ENCODE measurements at regions not wholly inside any gene's neighbourhood (a gene's known extent, or its start where the extent isn't known, plus 50 kb on each side); places are given as distances from the start of the nearest gene placed in this dataset.

DNA sequence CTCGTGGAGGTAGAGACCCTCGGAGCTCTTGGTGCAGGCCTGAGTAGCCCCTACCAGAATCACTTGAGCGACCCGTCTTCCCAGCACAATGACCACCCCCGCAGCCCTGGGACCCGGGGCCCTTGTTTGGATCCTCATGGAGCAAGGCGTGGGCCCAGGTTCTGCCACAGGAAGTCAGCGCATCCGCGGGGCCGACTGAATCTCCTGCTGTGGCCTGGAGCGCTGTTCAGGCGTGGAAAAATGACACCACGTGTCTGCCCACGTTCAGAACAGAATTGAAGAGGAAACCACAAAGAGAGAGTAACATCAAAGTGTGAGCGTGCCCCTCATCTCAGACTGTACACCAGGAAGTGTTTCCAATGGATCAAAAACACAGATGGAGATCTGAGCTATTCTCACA is 1479.2 kb downstream of the TBC1D22A start:
- ATAC-seq: no peak
- TF ChIP-seq ZC3H10 (CRISPR knock-in tag; IDR thresholded peaks at IDR 0.05): no peak
- TF ChIP-seq, protein P1, sequence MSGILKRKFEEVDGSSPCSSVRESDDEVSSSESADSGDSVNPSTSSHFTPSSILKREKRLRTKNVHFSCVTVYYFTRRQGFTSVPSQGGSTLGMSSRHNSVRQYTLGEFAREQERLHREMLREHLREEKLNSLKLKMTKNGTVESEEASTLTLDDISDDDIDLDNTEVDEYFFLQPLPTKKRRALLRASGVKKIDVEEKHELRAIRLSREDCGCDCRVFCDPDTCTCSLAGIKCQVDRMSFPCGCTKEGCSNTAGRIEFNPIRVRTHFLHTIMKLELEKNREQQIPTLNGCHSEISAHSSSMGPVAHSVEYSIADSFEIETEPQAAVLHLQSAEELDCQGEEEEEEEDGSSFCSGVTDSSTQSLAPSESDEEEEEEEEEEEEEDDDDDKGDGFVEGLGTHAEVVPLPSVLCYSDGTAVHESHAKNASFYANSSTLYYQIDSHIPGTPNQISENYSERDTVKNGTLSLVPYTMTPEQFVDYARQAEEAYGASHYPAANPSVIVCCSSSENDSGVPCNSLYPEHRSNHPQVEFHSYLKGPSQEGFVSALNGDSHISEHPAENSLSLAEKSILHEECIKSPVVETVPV (CRISPR knock-in tag; IDR thresholded peaks at IDR 0.05): no peak
- TF ChIP-seq, protein P2, sequence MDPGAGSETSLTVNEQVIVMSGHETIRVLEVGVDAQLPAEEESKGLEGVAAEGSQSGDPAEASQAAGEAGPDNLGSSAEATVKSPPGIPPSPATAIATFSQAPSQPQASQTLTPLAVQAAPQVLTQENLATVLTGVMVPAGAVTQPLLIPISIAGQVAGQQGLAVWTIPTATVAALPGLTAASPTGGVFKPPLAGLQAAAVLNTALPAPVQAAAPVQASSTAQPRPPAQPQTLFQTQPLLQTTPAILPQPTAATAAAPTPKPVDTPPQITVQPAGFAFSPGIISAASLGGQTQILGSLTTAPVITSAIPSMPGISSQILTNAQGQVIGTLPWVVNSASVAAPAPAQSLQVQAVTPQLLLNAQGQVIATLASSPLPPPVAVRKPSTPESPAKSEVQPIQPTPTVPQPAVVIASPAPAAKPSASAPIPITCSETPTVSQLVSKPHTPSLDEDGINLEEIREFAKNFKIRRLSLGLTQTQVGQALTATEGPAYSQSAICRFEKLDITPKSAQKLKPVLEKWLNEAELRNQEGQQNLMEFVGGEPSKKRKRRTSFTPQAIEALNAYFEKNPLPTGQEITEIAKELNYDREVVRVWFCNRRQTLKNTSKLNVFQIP (CRISPR knock-in tag; IDR thresholded peaks at IDR 0.05; ENCODE audit: borderline replicate concordance, low read depth): no peak
- TF ChIP-seq PPARA (CRISPR knock-in tag; IDR thresholded peaks at IDR 0.05; ENCODE audit: borderline replicate concordance): no peak
- no peak for TF ChIP-seq RARB (CRISPR knock-in tag; IDR thresholded peaks at IDR 0.05)
- TF ChIP-seq TOX (CRISPR knock-in tag; IDR thresholded peaks at IDR 0.05; ENCODE audit: borderline replicate concordance): no peak
- no peak for TF ChIP-seq OSR1 (CRISPR knock-in tag; IDR thresholded peaks at IDR 0.05)
- TF ChIP-seq ZNF70 (CRISPR knock-in tag; IDR thresholded peaks at IDR 0.05): no peak
- no peak for TF ChIP-seq ESRRG (CRISPR knock-in tag; IDR thresholded peaks at IDR 0.05)

DNA sequence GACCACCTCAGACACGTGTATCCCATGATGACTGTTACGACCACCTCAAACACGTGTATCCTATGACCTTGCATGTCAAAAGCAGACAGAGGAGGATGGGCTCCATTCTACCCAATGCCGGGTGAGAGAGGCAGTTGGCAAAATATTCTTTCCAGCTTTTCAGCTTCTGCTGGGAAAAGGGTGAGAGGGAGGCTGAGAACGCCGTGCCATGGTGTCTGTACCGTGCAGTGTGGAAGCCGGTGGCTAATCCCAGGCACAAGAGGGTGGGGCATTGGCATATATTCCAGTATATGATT is 1478.4 kb downstream of the TBC1D22A start:
- TF ChIP-seq GLIS3 (CRISPR knock-in tag; IDR thresholded peaks at IDR 0.05) (no peak), ZFP30 (CRISPR knock-in tag; IDR thresholded peaks at IDR 0.05) (no peak), ISL1 (CRISPR knock-in tag; IDR thresholded peaks at IDR 0.05) (no peak), PPARA (CRISPR knock-in tag; IDR thresholded peaks at IDR 0.05; ENCODE audit: borderline replicate concordance) (no peak), ARNTL (CRISPR knock-in tag; IDR thresholded peaks at IDR 0.05; ENCODE audit: borderline replicate concordance, low read depth) (no peak), SNAI2 (CRISPR knock-in tag; IDR thresholded peaks at IDR 0.05) (no peak)
- TF ChIP-seq, protein P2 (CRISPR knock-in tag; IDR thresholded peaks at IDR 0.05; ENCODE audit: borderline replicate concordance, low read depth): no peak
- TF ChIP-seq, protein P1 (CRISPR knock-in tag; IDR thresholded peaks at IDR 0.05): no peak
- no peak for ATAC-seq

DNA sequence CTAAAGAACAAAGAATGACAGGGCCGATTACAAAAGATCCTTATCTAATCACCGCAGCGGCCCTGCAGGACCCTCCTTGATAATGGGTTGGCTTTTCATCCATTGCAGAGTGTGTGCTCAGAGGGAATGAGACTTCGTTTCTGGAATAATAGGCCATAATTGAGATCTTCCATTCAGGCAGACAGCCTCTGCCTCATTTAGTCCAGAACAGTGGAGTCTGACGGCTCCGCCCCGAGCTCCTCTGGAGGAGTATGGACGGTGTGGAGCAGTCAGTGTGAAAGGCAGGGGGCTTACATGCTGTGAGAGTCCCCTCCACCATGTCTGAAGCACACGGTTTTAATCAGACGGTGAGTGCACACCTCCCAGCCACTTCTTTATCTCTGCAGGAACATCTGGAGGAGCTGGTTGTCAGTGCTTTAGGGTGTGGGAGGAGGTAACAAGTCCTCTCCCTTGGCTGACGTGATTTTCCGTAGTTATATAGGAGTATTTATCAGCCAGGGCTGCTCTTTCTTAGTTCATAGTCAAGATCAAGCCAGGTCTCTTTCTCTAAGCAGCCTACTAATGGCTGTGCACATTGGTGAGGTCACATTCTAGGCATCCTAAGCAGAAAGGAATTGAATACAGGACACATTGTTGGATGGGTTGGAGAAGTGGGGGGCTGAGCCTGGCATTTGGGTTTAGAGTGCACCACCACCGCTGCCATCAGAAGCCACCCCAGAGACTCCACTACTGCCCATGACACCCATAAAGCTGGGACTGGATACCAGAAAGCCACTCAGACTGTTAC is 1477.9 kb downstream of the TBC1D22A start:
- TF ChIP-seq GLIS3 (CRISPR knock-in tag; IDR thresholded peaks at IDR 0.05) (no peak), OSR1 (CRISPR knock-in tag; IDR thresholded peaks at IDR 0.05) (no peak), ZFP30 (CRISPR knock-in tag; IDR thresholded peaks at IDR 0.05) (no peak), ZFP3 (CRISPR knock-in tag; IDR thresholded peaks at IDR 0.05) (no peak), CSDC2 (CRISPR knock-in tag; IDR thresholded peaks at IDR 0.05) (no peak), RARB (CRISPR knock-in tag; IDR thresholded peaks at IDR 0.05) (no peak), TCF4 (CRISPR knock-in tag; IDR thresholded peaks at IDR 0.05; ENCODE audit: borderline replicate concordance) (no peak), ZNF70 (CRISPR knock-in tag; IDR thresholded peaks at IDR 0.05) (no peak), PPARA (CRISPR knock-in tag; IDR thresholded peaks at IDR 0.05; ENCODE audit: borderline replicate concordance) (no peak), ARNTL (CRISPR knock-in tag; IDR thresholded peaks at IDR 0.05; ENCODE audit: borderline replicate concordance, low read depth) (no peak), ISL1 (CRISPR knock-in tag; IDR thresholded peaks at IDR 0.05) (no peak), TOX (CRISPR knock-in tag; IDR thresholded peaks at IDR 0.05; ENCODE audit: borderline replicate concordance) (no peak), ZNF565 (CRISPR knock-in tag; conservative IDR thresholded peaks at IDR 0.05; ENCODE audit: low read depth) (no peak), ESRRG (CRISPR knock-in tag; IDR thresholded peaks at IDR 0.05) (no peak), ZC3H10 (CRISPR knock-in tag; IDR thresholded peaks at IDR 0.05) (no peak), SNAI2 (CRISPR knock-in tag; IDR thresholded peaks at IDR 0.05) (no peak)
- TF ChIP-seq, protein P2 (CRISPR knock-in tag; IDR thresholded peaks at IDR 0.05; ENCODE audit: borderline replicate concordance, low read depth): no peak
- TF ChIP-seq, protein P1 (CRISPR knock-in tag; IDR thresholded peaks at IDR 0.05): no peak
- TF ChIP-seq, protein P3, sequence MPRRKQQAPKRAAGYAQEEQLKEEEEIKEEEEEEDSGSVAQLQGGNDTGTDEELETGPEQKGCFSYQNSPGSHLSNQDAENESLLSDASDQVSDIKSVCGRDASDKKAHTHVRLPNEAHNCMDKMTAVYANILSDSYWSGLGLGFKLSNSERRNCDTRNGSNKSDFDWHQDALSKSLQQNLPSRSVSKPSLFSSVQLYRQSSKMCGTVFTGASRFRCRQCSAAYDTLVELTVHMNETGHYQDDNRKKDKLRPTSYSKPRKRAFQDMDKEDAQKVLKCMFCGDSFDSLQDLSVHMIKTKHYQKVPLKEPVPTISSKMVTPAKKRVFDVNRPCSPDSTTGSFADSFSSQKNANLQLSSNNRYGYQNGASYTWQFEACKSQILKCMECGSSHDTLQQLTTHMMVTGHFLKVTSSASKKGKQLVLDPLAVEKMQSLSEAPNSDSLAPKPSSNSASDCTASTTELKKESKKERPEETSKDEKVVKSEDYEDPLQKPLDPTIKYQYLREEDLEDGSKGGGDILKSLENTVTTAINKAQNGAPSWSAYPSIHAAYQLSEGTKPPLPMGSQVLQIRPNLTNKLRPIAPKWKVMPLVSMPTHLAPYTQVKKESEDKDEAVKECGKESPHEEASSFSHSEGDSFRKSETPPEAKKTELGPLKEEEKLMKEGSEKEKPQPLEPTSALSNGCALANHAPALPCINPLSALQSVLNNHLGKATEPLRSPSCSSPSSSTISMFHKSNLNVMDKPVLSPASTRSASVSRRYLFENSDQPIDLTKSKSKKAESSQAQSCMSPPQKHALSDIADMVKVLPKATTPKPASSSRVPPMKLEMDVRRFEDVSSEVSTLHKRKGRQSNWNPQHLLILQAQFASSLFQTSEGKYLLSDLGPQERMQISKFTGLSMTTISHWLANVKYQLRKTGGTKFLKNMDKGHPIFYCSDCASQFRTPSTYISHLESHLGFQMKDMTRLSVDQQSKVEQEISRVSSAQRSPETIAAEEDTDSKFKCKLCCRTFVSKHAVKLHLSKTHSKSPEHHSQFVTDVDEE (CRISPR knock-in tag; IDR thresholded peaks at IDR 0.05): no peak
- TF ChIP-seq, protein P4, sequence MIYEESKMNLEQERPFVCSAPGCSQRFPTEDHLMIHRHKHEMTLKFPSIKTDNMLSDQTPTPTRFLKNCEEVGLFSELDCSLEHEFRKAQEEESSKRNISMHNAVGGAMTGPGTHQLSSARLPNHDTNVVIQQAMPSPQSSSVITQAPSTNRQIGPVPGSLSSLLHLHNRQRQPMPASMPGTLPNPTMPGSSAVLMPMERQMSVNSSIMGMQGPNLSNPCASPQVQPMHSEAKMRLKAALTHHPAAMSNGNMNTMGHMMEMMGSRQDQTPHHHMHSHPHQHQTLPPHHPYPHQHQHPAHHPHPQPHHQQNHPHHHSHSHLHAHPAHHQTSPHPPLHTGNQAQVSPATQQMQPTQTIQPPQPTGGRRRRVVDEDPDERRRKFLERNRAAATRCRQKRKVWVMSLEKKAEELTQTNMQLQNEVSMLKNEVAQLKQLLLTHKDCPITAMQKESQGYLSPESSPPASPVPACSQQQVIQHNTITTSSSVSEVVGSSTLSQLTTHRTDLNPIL (CRISPR knock-in tag; IDR thresholded peaks at IDR 0.05; ENCODE audit: low read depth): no peak
- no peak for ATAC-seq

Measured in SK-N-SH treated with all-trans-retinoic acid at 6 μM for 48 hours (cell line).